ENCODE measurements at regions not wholly inside any gene's neighbourhood (a gene's known extent, or its start where the extent isn't known, plus 50 kb on each side); places are given as distances from the start of the nearest gene placed in this dataset.
A peak's percentile ranks its signal among the peaks of the same experiment; 100 is the strongest.

GRCh38 chr5:173672166-173672565 lies 55.7 kb upstream of the BOD1 start:
- TF ChIP-seq CTCF (conservative IDR thresholded peaks at IDR 0.05) = no peak
- no peak for TF ChIP-seq ZFX (IDR thresholded peaks at IDR 0.05)
- H3K27ac ChIP-seq = 0 out of 2 replicates have a peak overlapping the region, but pooled peaks have one; percentile 56

GRCh38 chr5:173672891-173673290 lies 56.4 kb upstream of the BOD1 start:
- TF ChIP-seq ZFX (IDR thresholded peaks at IDR 0.05) (no peak), CTCF (conservative IDR thresholded peaks at IDR 0.05) (no peak)
- H3K27ac ChIP-seq = no peak overlapping the region

GRCh38 chr5:173673295-173674101 lies 57.0 kb upstream of the BOD1 start:
- TF ChIP-seq CTCF (conservative IDR thresholded peaks at IDR 0.05) (no peak), ZFX (IDR thresholded peaks at IDR 0.05) (no peak)
- H3K27ac ChIP-seq = no peak overlapping the region

- TF ChIP-seq ZFX (IDR thresholded peaks at IDR 0.05) (no peak), CTCF (conservative IDR thresholded peaks at IDR 0.05) (no peak)
- no peak overlapping the region for H3K27ac ChIP-seq
Observed at GRCh38 chr5:173675287-173675996, 59.0 kb upstream of the BOD1 start.

GRCh38 chr5:173676375-173676774 lies 59.9 kb upstream of the BOD1 start:
- TF ChIP-seq CTCF (conservative IDR thresholded peaks at IDR 0.05) (no peak), ZFX (IDR thresholded peaks at IDR 0.05) (no peak)
- H3K27ac ChIP-seq = no peak overlapping the region

- TF ChIP-seq ZFX (IDR thresholded peaks at IDR 0.05) = no peak
- no peak for TF ChIP-seq CTCF (conservative IDR thresholded peaks at IDR 0.05)
Observed at GRCh38 chr5:173677125-173677672, 60.7 kb upstream of the BOD1 start.

More at GRCh38 chr5:173677125-173677672, 60.7 kb upstream of the BOD1 start:
- no peak overlapping the region for H3K27ac ChIP-seq

Data from C4-2B (cell line).